HG02623 (cell line): ENCODE measurements at regions not wholly inside any gene's neighbourhood (a gene's known extent, or its start where the extent isn't known, plus 50 kb on each side); places are given as distances from the start of the nearest gene placed in this dataset.

Experiments used
- ATAC-seq: cut with Tn5 transposase; IDR thresholded peaks from one replicate; pipeline ENCODE4 v1.9.1; 2021; ENCODE audit warnings: moderate library complexity; ENCODE audit not compliant: unreplicated experiment

DNA sequence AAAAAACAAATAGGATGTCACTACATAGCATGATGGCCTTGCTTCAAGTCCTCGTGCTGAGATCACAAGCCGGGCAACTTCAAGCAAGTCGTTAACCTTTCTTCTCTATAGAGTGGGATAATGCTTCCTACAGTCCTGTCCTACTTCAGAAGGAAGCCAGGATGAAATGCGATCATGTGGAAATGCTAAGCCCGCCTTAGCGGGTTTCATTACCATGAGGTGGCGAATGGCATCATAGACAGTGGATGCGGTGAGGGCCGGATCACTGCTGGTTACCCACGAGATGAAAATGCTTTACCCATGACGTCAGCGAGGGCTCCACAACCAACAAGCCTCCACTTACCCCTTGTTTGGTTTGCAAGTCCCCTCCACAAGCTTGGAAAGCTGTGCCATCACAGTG lies 206.4 kb downstream of the TBXT start:
- no peak for ATAC-seq

- no peak for ATAC-seq
These were observed 207.0 kb downstream of the TBXT start for GRCh38 chr6:165960695-165961094.

DNA sequence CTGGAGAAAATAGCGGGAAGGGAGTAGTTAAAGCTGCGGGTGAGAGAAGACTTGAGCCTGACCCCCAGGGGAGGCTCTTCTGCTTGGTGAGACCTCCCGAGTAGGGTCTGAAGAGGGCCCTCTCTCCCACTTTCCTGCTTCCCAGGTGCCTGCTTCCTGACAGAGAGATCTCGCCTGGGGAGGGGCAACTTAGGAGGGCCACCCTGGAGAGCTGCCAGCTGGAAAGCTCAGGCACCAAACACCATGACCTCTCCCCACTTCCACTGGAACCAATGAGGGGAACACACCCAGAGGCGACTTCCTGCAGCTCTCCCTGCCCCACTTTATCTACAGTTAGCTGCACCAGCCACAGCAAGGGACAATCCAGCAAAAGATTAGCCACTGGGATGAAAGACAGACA lies 208.0 kb downstream of the TBXT start:
- no peak for ATAC-seq

DNA sequence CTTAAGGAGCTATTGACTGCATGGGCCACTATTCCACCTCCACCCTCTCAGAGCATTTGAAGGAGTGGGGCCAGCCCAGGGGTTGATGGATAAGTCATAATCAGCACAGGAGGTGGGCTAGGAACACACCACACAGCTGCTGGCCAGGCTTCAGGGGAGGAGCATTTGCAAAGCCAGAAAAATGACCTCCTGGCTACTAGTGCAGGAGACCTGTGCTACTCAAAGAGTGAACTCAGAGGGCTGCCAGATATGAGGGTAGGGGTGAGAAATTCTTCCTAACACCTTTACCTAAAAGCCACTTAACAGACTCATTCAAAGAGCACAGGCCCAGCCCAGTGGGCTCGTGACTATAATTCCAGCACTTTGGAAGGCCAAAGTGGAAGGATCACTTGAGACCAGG lies 210.8 kb downstream of the TBXT start:
- ATAC-seq = no peak

DNA sequence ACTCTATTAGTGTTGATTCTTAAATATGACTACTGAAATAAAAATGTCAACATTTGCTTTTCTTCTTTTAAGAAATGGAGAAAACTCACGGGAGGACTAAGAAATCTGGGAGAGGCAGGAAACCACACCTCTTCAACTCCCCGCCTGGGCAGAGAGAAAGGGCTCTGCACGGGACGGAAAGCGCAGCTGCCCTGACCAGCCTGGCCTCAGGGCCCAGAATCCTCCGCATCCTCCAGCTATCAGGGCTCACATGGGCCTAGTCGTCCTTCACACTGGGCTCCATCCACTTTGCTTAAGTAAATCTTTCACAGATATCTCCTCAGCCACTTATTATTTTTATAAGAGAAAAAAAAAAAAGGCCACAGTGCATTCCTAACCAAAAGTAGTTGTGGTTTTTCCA lies 215.1 kb downstream of the TBXT start:
- ATAC-seq = no peak

DNA sequence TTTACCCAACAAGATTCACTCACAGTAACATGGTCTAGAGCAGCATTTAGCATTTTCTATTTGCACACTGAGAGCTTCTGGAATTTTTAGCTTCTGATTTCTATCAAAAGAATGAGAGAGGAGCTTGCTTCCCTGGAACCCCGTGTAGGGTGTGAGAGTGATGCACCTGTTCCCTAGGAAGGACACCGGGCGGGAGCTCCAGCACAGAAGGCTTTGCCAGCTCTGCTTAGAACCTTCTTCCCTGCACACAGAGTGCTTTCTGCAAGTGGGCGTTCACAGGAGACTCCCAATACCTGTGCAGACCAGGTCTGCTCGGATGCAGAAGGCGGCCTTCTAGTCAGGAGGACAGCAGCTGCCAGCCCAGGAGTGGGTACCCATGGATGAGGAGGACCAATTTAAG lies 217.3 kb downstream of the TBXT start:
- ATAC-seq = no peak

DNA sequence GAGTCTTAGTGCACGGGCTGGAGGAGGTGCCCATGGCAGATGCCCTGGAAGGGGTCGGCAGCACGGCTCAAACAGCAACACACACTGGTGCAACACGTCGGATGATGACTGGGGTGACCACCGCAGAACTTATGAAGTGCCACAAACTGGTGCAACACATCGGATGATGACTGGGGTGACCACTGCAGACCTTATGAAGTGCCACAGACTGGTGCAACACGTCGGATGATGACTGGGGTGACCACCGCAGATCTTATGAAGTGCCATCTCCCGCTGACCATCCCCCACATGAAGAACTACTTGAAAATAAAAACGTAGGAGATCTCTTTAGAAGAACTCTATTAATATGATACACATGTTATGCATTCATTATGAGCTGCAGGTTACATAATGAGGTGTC lies 218.3 kb downstream of the TBXT start:
- ATAC-seq = no peak

GRCh38 chr6:165944002-165944466 lies 223.6 kb downstream of the TBXT start:
- no peak for ATAC-seq

GRCh38 chr6:165941786-165942185 lies 225.9 kb downstream of the TBXT start:
- no peak for ATAC-seq

DNA sequence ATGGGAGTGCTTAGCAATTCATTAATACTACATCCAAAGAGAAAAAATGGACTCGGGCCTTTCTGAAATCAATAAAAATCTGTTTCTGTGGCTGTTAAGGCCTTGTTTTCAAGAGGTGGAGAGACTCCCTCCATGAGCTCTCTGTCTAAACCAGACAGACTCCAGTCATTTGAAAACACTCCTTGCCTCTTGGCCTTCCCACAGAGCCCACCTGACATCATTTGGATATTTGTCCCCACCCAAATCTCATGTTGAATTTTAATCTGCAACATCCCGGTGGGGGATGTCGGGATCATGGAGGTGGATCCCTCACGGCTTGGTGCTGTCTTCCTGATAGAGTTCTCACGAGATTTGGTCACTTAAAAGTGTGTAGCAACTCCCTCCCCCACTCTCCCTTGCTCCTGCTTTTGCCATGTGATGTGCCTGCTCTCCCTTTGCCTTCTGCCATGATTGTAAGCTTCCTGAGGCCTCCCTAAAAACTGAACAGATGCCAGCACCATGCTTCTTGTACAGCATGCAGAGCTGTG lies 226.3 kb downstream of the TBXT start:
- ATAC-seq = no peak

- ATAC-seq = no peak
These were observed 227.3 kb downstream of the TBXT start for GRCh38 chr6:165940366-165940765.

DNA sequence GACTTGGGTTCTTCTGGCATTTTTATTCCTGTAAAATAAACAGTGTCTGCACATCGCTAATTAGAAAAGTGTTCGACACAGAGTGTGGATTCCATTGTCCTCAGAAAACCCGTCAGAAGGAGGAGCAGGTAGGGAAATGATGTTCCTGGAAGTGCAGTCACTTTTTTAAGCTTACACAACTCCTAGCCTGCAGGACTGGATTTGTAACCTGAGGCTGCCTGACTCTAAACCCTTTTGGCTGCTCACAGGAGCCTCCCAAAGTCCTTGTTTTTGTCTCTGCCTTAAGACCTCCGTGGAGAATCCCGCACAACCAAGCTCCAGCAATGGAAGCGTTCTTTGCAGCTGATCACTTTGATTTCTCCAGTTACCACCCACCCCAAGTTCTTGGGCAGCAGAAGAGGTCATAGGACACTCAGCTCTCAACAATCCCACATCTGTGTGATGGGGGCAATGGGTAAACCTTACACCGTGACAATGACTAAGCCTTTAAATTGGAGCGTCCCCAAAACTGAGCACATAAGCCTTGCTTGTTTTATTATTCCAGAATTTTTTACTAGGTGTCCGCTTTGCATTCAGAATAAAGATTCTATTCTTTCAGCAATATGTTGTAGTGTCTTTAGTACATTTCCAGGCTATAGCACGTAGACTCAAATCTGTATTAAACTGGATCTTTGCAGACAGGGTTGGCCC lies 227.9 kb downstream of the TBXT start:
- no peak for ATAC-seq

- ATAC-seq = no peak
These were observed 228.6 kb downstream of the TBXT start for GRCh38 chr6:165939047-165939446.

GRCh38 chr6:165937564-165938358 lies 229.9 kb downstream of the TBXT start:
- ATAC-seq = no peak

DNA sequence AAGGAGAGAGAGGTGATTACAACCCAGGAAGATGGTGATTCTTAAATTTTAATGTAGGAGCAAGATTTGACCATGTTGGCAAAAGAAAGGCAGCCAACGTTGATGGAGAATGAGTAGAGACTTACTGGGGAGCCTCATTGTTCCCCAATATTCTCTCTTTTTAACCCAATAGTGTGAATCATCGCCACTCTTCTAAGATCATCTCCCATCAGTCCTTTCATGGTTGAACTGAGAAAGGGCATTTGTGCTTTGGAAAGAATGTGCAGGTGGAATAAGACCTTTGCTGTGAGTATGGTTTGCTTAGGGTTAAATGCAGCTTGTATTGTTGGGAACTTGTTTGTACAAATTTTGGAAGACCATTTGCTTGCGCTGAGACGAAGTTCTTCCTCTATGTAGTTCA lies 231.0 kb downstream of the TBXT start:
- no peak for ATAC-seq

- ATAC-seq = no peak
These were observed 231.6 kb downstream of the TBXT start for GRCh38 chr6:165936096-165936495.

DNA sequence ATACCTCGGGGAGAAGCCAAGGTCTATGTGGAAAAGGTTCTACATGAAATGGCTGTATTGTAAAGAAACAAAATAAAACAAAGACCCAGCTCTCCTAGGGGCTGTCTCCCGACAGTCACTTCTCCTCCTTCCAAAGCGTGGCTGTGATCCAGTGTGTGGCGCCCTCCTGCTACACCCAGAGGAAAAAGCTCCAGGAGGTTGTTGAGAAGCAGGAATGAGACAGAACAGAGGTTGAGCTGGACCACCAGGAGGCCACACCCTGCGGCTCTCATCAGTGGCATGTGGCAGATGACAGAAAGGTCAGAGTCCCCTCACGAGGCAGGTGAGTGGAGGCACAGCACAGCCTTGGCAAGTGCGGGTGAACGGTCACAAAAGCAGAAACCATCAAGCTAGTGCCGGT lies 236.0 kb downstream of the TBXT start:
- no peak for ATAC-seq

DNA sequence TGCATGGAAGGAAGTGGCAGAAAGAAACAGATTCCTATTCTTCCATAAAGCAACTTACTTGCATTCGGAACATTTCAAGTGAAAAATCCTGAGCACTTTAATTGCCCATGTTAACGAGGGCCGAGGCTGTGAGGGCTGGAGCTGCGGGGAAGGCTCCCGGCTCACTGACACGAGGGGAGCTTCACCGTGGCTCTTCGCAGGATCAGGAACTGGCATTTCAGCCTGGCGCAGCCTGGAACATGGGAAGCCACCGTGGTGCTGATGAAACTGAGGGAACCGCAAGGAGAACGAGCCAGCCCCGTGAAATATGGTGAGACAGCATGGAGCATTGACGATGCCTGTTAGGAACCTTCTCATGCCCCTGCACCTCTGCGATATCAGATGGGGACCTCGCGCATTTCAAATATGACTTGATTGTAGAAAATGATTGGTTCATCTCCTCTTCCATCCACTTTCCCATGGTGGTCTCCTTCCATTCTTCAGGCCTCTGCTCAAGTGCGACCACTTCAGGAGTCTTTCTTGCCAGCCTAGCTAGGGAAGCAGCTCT lies 236.9 kb downstream of the TBXT start:
- ATAC-seq = no peak

GRCh38 chr6:165929607-165930006 lies 238.0 kb downstream of the TBXT start:
- no peak for ATAC-seq

GRCh38 chr6:165926378-165926777 lies 241.3 kb downstream of the TBXT start:
- ATAC-seq = no peak

GRCh38 chr6:165925474-165926156 lies 242.0 kb downstream of the TBXT start:
- no peak for ATAC-seq
